ENCODE measurements at regions not wholly inside any gene's neighbourhood (a gene's known extent, or its start where the extent isn't known, plus 50 kb on each side); places are given as distances from the start of the nearest gene placed in this dataset.
"Not testable (repeated sequence)": the region's sequence is repeated elsewhere in the genome, so short reads cannot be mapped to it uniquely, and the experiment has no call there.

- no peak overlapping the region for H3K4me3 Mint-ChIP-seq (ENCODE audit: unreplicated experiment)
- CTCF ChIA-PET: no interaction called here
Measured at GRCh38 chr4:171516694-171517093, 296.5 kb upstream of the GALNTL6 start.

GRCh38 chr4:171484681-171485080, 328.5 kb upstream of the GALNTL6 start:
- TF ChIP-seq CTCF (IDR thresholded peaks at IDR 0.05; ENCODE audit: insufficient read depth in 1 of 2, low read depth in 1 of 2, low read length in 1 of 2, severe bottlenecking in 1 of 2, unreplicated experiment in 1 of 2): no peak
- Mint-ChIP-seq H3K27ac (ENCODE audit: unreplicated experiment) (no peak overlapping the region), H3K4me3 (ENCODE audit: unreplicated experiment) (no peak overlapping the region), H3K9me3 (ENCODE audit: unreplicated experiment) (peaks cover 9% of the 10 kb centered on the region), H3K36me3 (ENCODE audit: insufficient read depth, unreplicated experiment) (no peaks in the 10 kb centered on the region), H3K4me1 (ENCODE audit: low read depth, unreplicated experiment) (no peaks in the 10 kb centered on the region), H3K27me3 (ENCODE audit: insufficient read depth, unreplicated experiment) (no peaks in the 10 kb centered on the region)
- DNase-seq: no peak
- intact Hi-C loops (cut with micrococcal nuclease; ENCODE audit: unreplicated experiment): no loop called here
- Histone ChIP-seq H3K4me3 (ENCODE audit: low read depth, low read length) (no peak overlapping the region), H3K9me3 (no peaks in the 10 kb centered on the region), H3K4me1 (no peaks in the 10 kb centered on the region), H3K36me3 (ENCODE audit: control insufficient read depth, insufficient read depth, low read length) (no peaks in the 10 kb centered on the region), H3K27me3 (replicated peaks; ENCODE audit: control insufficient read depth, insufficient read depth, low read length) (no peaks in the 10 kb centered on the region)
- ChIA-PET CTCF (no interaction called here), POLR2A (no interaction called here)
- no TSS peak for BruUV-seq (replicated peaks)

More at GRCh38 chr4:171516694-171517093, 296.5 kb upstream of the GALNTL6 start:
- no peak overlapping the region for H3K4me3 ChIP-seq (ENCODE audit: low read depth, low read length)
- Mint-ChIP-seq H3K27me3 (ENCODE audit: insufficient read depth, unreplicated experiment) (no peaks in the 10 kb centered on the region), H3K27ac (ENCODE audit: unreplicated experiment) (no peak overlapping the region), H3K9me3 (ENCODE audit: unreplicated experiment) (peaks cover 10% of the 10 kb centered on the region), H3K4me1 (ENCODE audit: low read depth, unreplicated experiment) (no peaks in the 10 kb centered on the region), H3K36me3 (ENCODE audit: insufficient read depth, unreplicated experiment) (no peaks in the 10 kb centered on the region)
- BruUV-seq (replicated peaks): no TSS peak
- H3K27me3 ChIP-seq (replicated peaks; ENCODE audit: control insufficient read depth, insufficient read depth, low read length): no peaks in the 10 kb centered on the region
- POLR2A ChIA-PET: no interaction called here
- H3K4me1 ChIP-seq: no peaks in the 10 kb centered on the region
- intact Hi-C loops (cut with micrococcal nuclease; ENCODE audit: unreplicated experiment): no loop called here
- no peak for DNase-seq
- no peaks in the 10 kb centered on the region for H3K9me3 ChIP-seq
- no peaks in the 10 kb centered on the region for H3K36me3 ChIP-seq (ENCODE audit: control insufficient read depth, insufficient read depth, low read length)
- TF ChIP-seq CTCF (IDR thresholded peaks at IDR 0.05; ENCODE audit: insufficient read depth in 1 of 2, low read depth in 1 of 2, low read length in 1 of 2, severe bottlenecking in 1 of 2, unreplicated experiment in 1 of 2): no peak

DNA sequence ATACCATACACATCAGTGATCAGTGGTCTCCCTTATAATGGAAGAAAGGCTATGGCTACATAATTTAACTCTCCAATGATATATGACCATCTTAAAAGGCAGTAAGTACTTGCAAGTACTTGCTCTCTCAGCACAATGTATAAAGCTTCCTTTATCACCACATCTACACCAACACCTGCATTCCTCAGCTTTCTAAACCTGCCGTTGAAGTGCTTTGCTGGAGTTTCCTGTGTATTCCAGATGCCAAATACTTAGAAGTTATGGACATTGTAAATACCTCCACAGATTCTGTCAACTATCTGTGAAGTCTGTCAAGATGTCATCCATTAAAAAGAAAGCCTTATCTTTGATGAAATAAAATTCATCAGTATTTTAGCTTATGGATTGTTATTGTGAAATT, 335.0 kb upstream of the GALNTL6 start:
- Histone ChIP-seq H3K27me3 (replicated peaks; ENCODE audit: control insufficient read depth, insufficient read depth, low read length) (no peaks in the 10 kb centered on the region), H3K4me3 (ENCODE audit: low read depth, low read length) (no peak overlapping the region), H3K9me3 (no peaks in the 10 kb centered on the region), H3K4me1 (no peaks in the 10 kb centered on the region), H3K36me3 (ENCODE audit: control insufficient read depth, insufficient read depth, low read length) (no peaks in the 10 kb centered on the region)
- ChIA-PET POLR2A (no interaction called here), CTCF (no interaction called here)
- H3K4me1 Mint-ChIP-seq (ENCODE audit: low read depth, unreplicated experiment): no peaks in the 10 kb centered on the region
- no peaks in the 10 kb centered on the region for H3K36me3 Mint-ChIP-seq (ENCODE audit: insufficient read depth, unreplicated experiment)
- H3K27ac Mint-ChIP-seq (ENCODE audit: unreplicated experiment): no peak overlapping the region
- H3K4me3 Mint-ChIP-seq (ENCODE audit: unreplicated experiment): no peak overlapping the region
- no peak for TF ChIP-seq CTCF (IDR thresholded peaks at IDR 0.05; ENCODE audit: insufficient read depth in 1 of 2, low read depth in 1 of 2, low read length in 1 of 2, severe bottlenecking in 1 of 2, unreplicated experiment in 1 of 2)
- no peaks in the 10 kb centered on the region for H3K9me3 Mint-ChIP-seq (ENCODE audit: unreplicated experiment)
- H3K27me3 Mint-ChIP-seq (ENCODE audit: insufficient read depth, unreplicated experiment): no peaks in the 10 kb centered on the region
- intact Hi-C loops (cut with micrococcal nuclease; ENCODE audit: unreplicated experiment): no loop called here
- BruUV-seq (replicated peaks): no TSS peak
- DNase-seq: no peak

- H3K36me3 Mint-ChIP-seq (ENCODE audit: insufficient read depth, unreplicated experiment); H3K27me3 ChIP-seq (replicated peaks; ENCODE audit: control insufficient read depth, insufficient read depth, low read length); H3K27ac Mint-ChIP-seq (ENCODE audit: unreplicated experiment); H3K4me1 Mint-ChIP-seq (ENCODE audit: low read depth, unreplicated experiment); intact Hi-C loops (cut with micrococcal nuclease; ENCODE audit: unreplicated experiment); CTCF ChIA-PET; BruUV-seq (replicated peaks); H3K9me3 Mint-ChIP-seq (ENCODE audit: unreplicated experiment); H3K4me3 Mint-ChIP-seq (ENCODE audit: unreplicated experiment); POLR2A ChIA-PET; H3K27me3 Mint-ChIP-seq (ENCODE audit: insufficient read depth, unreplicated experiment); H3K9me3 ChIP-seq; H3K36me3 ChIP-seq (ENCODE audit: control insufficient read depth, insufficient read depth, low read length); DNase-seq; H3K4me1 ChIP-seq; H3K4me3 ChIP-seq (ENCODE audit: low read depth, low read length): not testable (repeated sequence)
Measured at GRCh38 chr4:171475111-171475510, 338.1 kb upstream of the GALNTL6 start.
